Thymus (tissue), 11 donors: ENCODE measurements at regions not wholly inside any gene's neighbourhood (a gene's known extent, or its start where the extent isn't known, plus 50 kb on each side); places are given as distances from the start of the nearest gene placed in this dataset.
"Not testable (repeated sequence)": the region's sequence is repeated elsewhere in the genome, so short reads cannot be mapped to it uniquely, and the experiment has no call there.

ENCODE experiments used
- DNase-seq, 9 donors: peaks; one replicate each; pipeline ENCODE4 v3.0.0-alpha.2; 2013; ENCODE audit warnings: low spot score in 9 of 9, low read depth in 6 of 9, missing footprints in 1 of 9
- H3K27ac ChIP-seq, 2 donors: one replicate each; pipeline ENCODE4 v1.5.1; 2013; ENCODE audit warnings: control low read depth in 1 of 2, low read depth in 1 of 2, low read length in 1 of 2, mild to moderate bottlenecking in 1 of 2, moderate library complexity in 1 of 2
- H3K27me3 ChIP-seq, 2 donors: one replicate each; pipeline ENCODE4 v1.5.1; 2013; ENCODE audit warnings: low read length in 1 of 2; ENCODE audit not compliant: control insufficient read depth in 2 of 2, insufficient read depth in 1 of 2
- H3K36me3 ChIP-seq, 2 donors: one replicate each; pipeline ENCODE4 v1.5.1; 2013; ENCODE audit warnings: low read length in 1 of 2, mild to moderate bottlenecking in 1 of 2, moderate library complexity in 1 of 2; ENCODE audit not compliant: control insufficient read depth in 2 of 2, insufficient read depth in 2 of 2
- H3K4me1 ChIP-seq, 2 donors: one replicate each; pipeline ENCODE4 v1.5.1; 2013; ENCODE audit warnings: low read length in 2 of 2; ENCODE audit not compliant: control insufficient read depth in 2 of 2, insufficient read depth in 2 of 2
- H3K4me3 ChIP-seq, 2 donors: one replicate each; pipeline ENCODE4 v1.5.1; 2013; ENCODE audit warnings: low read length in 2 of 2, control low read depth in 1 of 2, mild to moderate bottlenecking in 1 of 2
- H3K9me3 ChIP-seq, 2 donors: one replicate each; pipeline ENCODE4 v1.5.1; 2013; ENCODE audit warnings: low read length in 1 of 2, mild to moderate bottlenecking in 1 of 2; ENCODE audit not compliant: control insufficient read depth in 2 of 2, insufficient read depth in 1 of 2
- WGBS: extraction: QIAGEN DNeasy Blood & Tissue Kit; methylation state at CpG from one replicate; pipeline ENCODE4 v1.1.7; 2013; 5-methylcytosine and 5-hydroxymethylcytosine counted together
- donor health status: healthy.

DNA sequence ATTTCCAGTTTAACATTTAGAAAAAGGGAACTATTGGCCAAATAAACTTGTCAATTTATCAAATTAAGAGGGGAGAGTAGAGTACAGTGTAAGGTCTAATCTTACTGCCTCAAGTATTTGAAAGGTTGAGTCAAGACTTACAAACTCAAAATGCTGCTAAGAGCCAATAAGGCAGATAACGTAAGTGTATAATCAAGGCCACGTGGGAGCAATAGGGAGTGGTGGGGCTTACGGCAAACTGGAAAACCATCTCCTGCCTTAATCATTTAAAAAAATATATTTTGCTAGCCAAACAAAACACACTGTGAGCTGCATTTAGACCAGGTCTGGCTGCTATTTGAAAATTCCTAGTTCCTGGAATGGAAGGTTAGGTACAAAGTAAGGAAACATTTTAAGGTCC lies 107.3 kb upstream of the FRMD4B start:
- H3K4me1 ChIP-seq = no peaks in the 10 kb centered on the region
- WGBS = 99% methylated on average over 3 of the region's 3 CpGs

DNA sequence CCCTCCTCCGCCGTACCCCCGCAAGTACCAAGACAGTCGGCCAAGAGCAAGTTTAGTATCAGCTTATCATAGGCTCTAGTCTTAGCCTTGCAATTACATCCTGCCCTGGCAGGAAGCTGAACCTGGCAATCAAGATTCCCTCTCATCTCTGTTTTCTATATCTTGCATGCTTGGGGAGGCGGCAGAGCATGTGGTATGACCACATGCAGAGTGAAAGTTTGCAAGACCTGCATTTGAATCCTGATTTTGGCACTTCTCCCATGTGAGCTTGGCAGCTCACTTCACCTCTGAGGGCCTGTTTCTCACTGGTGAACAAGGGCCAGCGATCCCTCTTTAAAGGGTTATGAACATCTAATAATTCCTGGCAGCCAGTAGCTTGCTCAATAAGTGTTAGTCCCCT lies 106.1 kb upstream of the FRMD4B start:
- Histone ChIP-seq H3K27ac (no peak overlapping the region), H3K27me3 (no peaks in the 10 kb centered on the region), H3K36me3 (no peaks in the 10 kb centered on the region), H3K4me1 (no peaks in the 10 kb centered on the region), H3K4me3 (no peak overlapping the region), H3K9me3 (no peaks in the 10 kb centered on the region)
- DNase-seq = no peak
- 92% methylated on average over 6 of the region's 6 CpGs for WGBS

More for the DNA sequence above, 107.3 kb upstream of the FRMD4B start:
- Histone ChIP-seq H3K27me3 (no peaks in the 10 kb centered on the region), H3K27ac (no peak overlapping the region), H3K9me3 (no peaks in the 10 kb centered on the region), H3K36me3 (no peaks in the 10 kb centered on the region), H3K4me3 (no peak overlapping the region)
- no peak for DNase-seq

DNA sequence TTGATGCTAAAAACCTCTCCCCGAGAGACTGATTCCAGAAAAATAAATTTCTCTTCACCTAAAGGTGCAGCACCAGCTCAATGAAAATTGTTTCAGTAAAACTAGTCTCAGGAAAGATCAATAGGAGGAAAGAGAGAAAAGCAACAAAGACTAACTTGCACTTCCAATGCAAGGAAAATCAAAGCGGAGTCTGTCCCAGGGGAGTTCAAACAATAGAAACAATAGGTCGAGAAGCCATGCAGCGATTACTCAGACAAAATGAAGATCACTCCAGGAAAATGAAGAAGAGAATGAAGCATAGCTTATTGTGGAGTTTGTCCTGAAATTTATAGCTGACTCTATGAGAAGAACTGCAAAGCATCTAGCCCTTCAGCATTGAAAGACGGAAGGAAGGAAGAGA lies 105.1 kb upstream of the FRMD4B start:
- WGBS = 92% methylated on average over 5 of the region's 5 CpGs
- Histone ChIP-seq H3K4me1 (no peaks in the 10 kb centered on the region), H3K27ac (no peak overlapping the region), H3K9me3 (no peaks in the 10 kb centered on the region), H3K36me3 (no peaks in the 10 kb centered on the region), H3K27me3 (no peaks in the 10 kb centered on the region), H3K4me3 (no peak overlapping the region)
- no peak for DNase-seq

DNA sequence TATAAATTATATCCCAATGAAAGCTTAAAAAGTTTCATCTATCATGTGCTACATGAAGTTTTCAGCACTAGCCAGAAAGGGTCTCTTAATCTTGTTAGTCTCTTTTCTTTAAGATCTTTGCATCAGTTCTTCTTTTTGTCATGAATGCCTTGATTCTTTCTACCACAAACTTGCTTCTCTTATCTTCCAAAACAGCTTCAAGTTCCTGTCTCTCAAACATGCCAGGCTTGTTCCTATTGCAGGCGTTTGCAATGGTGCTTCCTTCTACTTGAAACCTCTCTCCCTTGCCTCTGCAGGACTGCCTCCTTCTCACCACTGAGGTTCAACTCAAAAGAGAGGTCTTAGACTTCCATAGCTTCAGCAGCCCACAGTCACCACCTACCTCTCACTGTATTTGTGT lies 104.3 kb upstream of the FRMD4B start:
- Histone ChIP-seq H3K27me3 (no peaks in the 10 kb centered on the region), H3K27ac (no peak overlapping the region), H3K4me1 (no peaks in the 10 kb centered on the region), H3K4me3 (no peak overlapping the region), H3K9me3 (peaks cover 0 to under 1% of the 10 kb centered on the region in 2 donors), H3K36me3 (no peaks in the 10 kb centered on the region)
- no peak for DNase-seq
- WGBS = 13% methylated on average over 1 of the region's 1 CpG

DNA sequence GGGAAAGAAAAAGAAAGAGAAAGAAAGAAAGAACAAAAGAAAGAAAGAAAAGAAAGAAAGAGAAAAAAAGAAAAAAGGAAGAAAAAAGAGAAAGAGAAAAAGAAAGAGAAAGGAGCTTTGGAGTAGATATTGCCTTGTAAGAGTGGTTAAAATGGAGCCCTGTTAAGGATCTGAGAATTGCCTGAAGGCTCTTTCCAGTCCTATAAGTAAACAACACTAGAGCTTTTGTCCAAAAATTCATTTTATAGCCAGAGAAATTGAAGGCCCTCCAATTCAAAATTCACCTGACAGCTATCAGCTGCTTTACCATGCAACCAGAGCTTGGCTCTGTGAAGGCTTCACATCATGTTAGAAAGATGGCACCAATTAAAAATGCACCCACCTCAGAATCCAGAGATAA lies 102.1 kb upstream of the FRMD4B start:
- H3K9me3 ChIP-seq = peaks cover 0 to 7% of the 10 kb centered on the region in 2 donors
- no peaks in the 10 kb centered on the region for H3K4me1 ChIP-seq
- no peaks in the 10 kb centered on the region for H3K27me3 ChIP-seq
- no peak overlapping the region for H3K4me3 ChIP-seq
- no peak overlapping the region for H3K27ac ChIP-seq
- no peaks in the 10 kb centered on the region for H3K36me3 ChIP-seq
- DNase-seq = no peak

DNA sequence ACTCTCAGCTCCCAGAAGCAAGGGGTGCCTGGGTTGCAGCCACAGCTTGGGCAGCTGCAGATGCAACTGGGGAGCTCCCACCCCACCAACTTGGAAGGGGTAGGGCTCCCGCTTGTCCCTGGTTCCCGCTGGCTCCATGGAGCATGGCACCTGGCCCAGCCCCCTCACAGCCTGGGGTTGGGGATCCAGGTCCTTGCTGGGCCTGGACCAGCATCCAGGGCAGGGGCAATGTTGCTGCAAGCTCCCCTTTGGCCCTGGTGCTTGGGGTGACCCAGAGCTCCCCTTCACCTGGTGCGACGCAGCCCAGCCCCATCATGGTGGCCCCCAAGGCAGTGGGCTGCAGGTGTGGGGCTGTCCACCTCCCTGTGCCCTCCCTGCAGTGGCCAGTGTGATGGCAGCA lies 99.6 kb upstream of the FRMD4B start:
- no peak overlapping the region for H3K27ac ChIP-seq
- H3K4me3 ChIP-seq = no peak overlapping the region
- H3K27me3 ChIP-seq = no peaks in the 10 kb centered on the region
- H3K36me3 ChIP-seq = no peaks in the 10 kb centered on the region
- H3K9me3 ChIP-seq = peaks cover 0 to 7% of the 10 kb centered on the region in 2 donors
- DNase-seq = no peak
- 98% methylated on average over 4 of the region's 4 CpGs for WGBS
- H3K4me1 ChIP-seq = no peaks in the 10 kb centered on the region

- Histone ChIP-seq H3K4me3 (no peak overlapping the region), H3K27me3 (no peaks in the 10 kb centered on the region), H3K27ac (no peak overlapping the region), H3K36me3 (no peaks in the 10 kb centered on the region), H3K9me3 (peaks cover 0 to 7% of the 10 kb centered on the region in 2 donors), H3K4me1 (no peaks in the 10 kb centered on the region)
- DNase-seq = no peak
- 96% methylated on average over 6 of the region's 6 CpGs for WGBS
Measured at GRCh38 chr3:69484507-69485393, 98.9 kb upstream of the FRMD4B start.

GRCh38 chr3:69483449-69483848 lies 97.6 kb upstream of the FRMD4B start:
- no peak for DNase-seq
- Histone ChIP-seq H3K27ac (no peak overlapping the region), H3K4me1 (no peaks in the 10 kb centered on the region), H3K9me3 (peaks cover 0 to 7% of the 10 kb centered on the region in 2 donors), H3K36me3 (no peaks in the 10 kb centered on the region), H3K4me3 (no peak overlapping the region), H3K27me3 (no peaks in the 10 kb centered on the region)
- WGBS = 98% methylated on average over 3 of the region's 3 CpGs

GRCh38 chr3:69480986-69481385 lies 95.1 kb upstream of the FRMD4B start:
- not testable (repeated sequence) for H3K36me3 ChIP-seq, H3K4me3 ChIP-seq, H3K4me1 ChIP-seq, H3K9me3 ChIP-seq, DNase-seq, H3K27ac ChIP-seq, H3K27me3 ChIP-seq
- WGBS = 95% methylated on average over 16 of the region's 16 CpGs
